ENCODE measurements at regions not wholly inside any gene's neighbourhood (a gene's known extent, or its start where the extent isn't known, plus 50 kb on each side); places are given as distances from the start of the nearest gene placed in this dataset.

GRCh38 chrX:22406201-22406737, 133.6 kb downstream of the CBLL2 start:
- Histone ChIP-seq H3K27me3 (ENCODE audit: control insufficient read depth in 2 of 2, insufficient read depth in 2 of 2, low read length in 2 of 2) (no peaks in the 10 kb centered on the region), H2AFZ (ENCODE audit: insufficient read depth, low read depth, low read length, poor library complexity, severe bottlenecking) (no peak overlapping the region), H3K4me3 (replicated peaks in 1 of 3; ENCODE audit: low read depth in 2 of 3, low read length in 3 of 3) (no peak overlapping the region), H3K9ac (ENCODE audit: insufficient read depth, low read length, poor library complexity, severe bottlenecking) (no peak overlapping the region), H3K27ac (ENCODE audit: low read depth in 1 of 2, low read length in 2 of 2) (no peak overlapping the region), H3K4me2 (replicated peaks; ENCODE audit: extremely low read depth, low read length, poor library complexity, severe bottlenecking) (no peak overlapping the region), H3K36me3 (replicated peaks in 1 of 2; ENCODE audit: control insufficient read depth in 1 of 2, insufficient read depth in 2 of 2, low read length in 2 of 2) (no peaks in the 10 kb centered on the region), H3K9me3 (replicated peaks in 1 of 2; ENCODE audit: control insufficient read depth in 1 of 2, insufficient read depth in 1 of 2, low read length in 2 of 2) (peaks cover 0 to 9% of the 10 kb centered on the region in 2 donors), H3K4me1 (ENCODE audit: control insufficient read depth in 1 of 2, insufficient read depth in 2 of 2, low read length in 2 of 2) (no peaks in the 10 kb centered on the region), H3K79me2 (ENCODE audit: insufficient read depth, low read length) (no peaks in the 10 kb centered on the region), H4K20me1 (ENCODE audit: insufficient read depth, low read length) (no peaks in the 10 kb centered on the region)
- Mint-ChIP-seq H3K27me3 (ENCODE audit: low read depth in 3 of 3) (no peaks in the 10 kb centered on the region), H3K27ac (no peak overlapping the region), H3K36me3 (no peaks in the 10 kb centered on the region), H3K4me1 (no peaks in the 10 kb centered on the region), H3K4me3 (no peak overlapping the region), H3K9me3 (peaks cover 0 to 7% (median 3%) of the 10 kb centered on the region in 7 donors)
- TF ChIP-seq CTCF (IDR thresholded peaks at IDR 0.05), result no peak
- DNase-seq, result no peak
- 100% methylated on average over 3 of the region's 5 CpGs for WGBS (ENCODE audit: insufficient coverage)
- intact Hi-C loops (cut with micrococcal nuclease), result no loop called here

GRCh38 chrX:22409418-22409817, 136.7 kb downstream of the CBLL2 start:
- Histone ChIP-seq H3K27ac (ENCODE audit: low read depth in 1 of 2, low read length in 2 of 2) (no peak overlapping the region), H3K36me3 (replicated peaks in 1 of 2; ENCODE audit: control insufficient read depth in 1 of 2, insufficient read depth in 2 of 2, low read length in 2 of 2) (no peaks in the 10 kb centered on the region), H3K4me3 (replicated peaks in 1 of 3; ENCODE audit: low read depth in 2 of 3, low read length in 3 of 3) (no peak overlapping the region), H3K9ac (ENCODE audit: insufficient read depth, low read length, poor library complexity, severe bottlenecking) (no peak overlapping the region), H2AFZ (ENCODE audit: insufficient read depth, low read depth, low read length, poor library complexity, severe bottlenecking) (no peak overlapping the region), H3K4me1 (ENCODE audit: control insufficient read depth in 1 of 2, insufficient read depth in 2 of 2, low read length in 2 of 2) (no peaks in the 10 kb centered on the region), H3K9me3 (replicated peaks in 1 of 2; ENCODE audit: control insufficient read depth in 1 of 2, insufficient read depth in 1 of 2, low read length in 2 of 2) (no peaks in the 10 kb centered on the region), H3K79me2 (ENCODE audit: insufficient read depth, low read length) (no peaks in the 10 kb centered on the region), H3K4me2 (replicated peaks; ENCODE audit: extremely low read depth, low read length, poor library complexity, severe bottlenecking) (no peak overlapping the region), H3K27me3 (ENCODE audit: control insufficient read depth in 2 of 2, insufficient read depth in 2 of 2, low read length in 2 of 2) (no peaks in the 10 kb centered on the region), H4K20me1 (ENCODE audit: insufficient read depth, low read length) (no peaks in the 10 kb centered on the region)
- H3K36me3 Mint-ChIP-seq, result no peaks in the 10 kb centered on the region
- intact Hi-C loops (cut with micrococcal nuclease), result no loop called here
- no peaks in the 10 kb centered on the region for H3K27me3 Mint-ChIP-seq (ENCODE audit: low read depth in 3 of 3)
- H3K4me3 Mint-ChIP-seq, result no peak overlapping the region
- no peak for DNase-seq
- no peak for TF ChIP-seq CTCF (IDR thresholded peaks at IDR 0.05)
- H3K9me3 Mint-ChIP-seq, result peaks cover 0 to 4% (median 3%) of the 10 kb centered on the region in 7 donors
- H3K27ac Mint-ChIP-seq, result no peak overlapping the region
- no peaks in the 10 kb centered on the region for H3K4me1 Mint-ChIP-seq
- WGBS (ENCODE audit: insufficient coverage), result no CpG with 5 or more reads among the region's 1 CpG
